ENCODE measurements at regions not wholly inside any gene's neighbourhood (a gene's known extent, or its start where the extent isn't known, plus 50 kb on each side); places are given as distances from the start of the nearest gene placed in this dataset.
"Not testable (repeated sequence)": the region's sequence is repeated elsewhere in the genome, so short reads cannot be mapped to it uniquely, and the experiment has no call there.

GRCh38 chr5:51686622-51687021 is 303.4 kb downstream of the ISL1 start:
- no peak for TF ChIP-seq CTCF (IDR thresholded peaks at IDR 0.05; ENCODE audit: insufficient read depth, low read length, missing control alignments)
- ChIA-PET POLR2A (no interaction called here), CTCF (no interaction called here)

GRCh38 chr5:51691538-51692079 is 308.4 kb downstream of the ISL1 start:
- H3K4me3 ChIP-seq (ENCODE audit: low read depth, low read length), result no peak overlapping the region
- TF ChIP-seq CTCF (IDR thresholded peaks at IDR 0.05; ENCODE audit: insufficient read depth, low read length, missing control alignments), result no peak
- CTCF ChIA-PET, result no interaction called here
- DNase-seq (ENCODE audit: low read depth, low spot score), result no peak
- POLR2A ChIA-PET, result no interaction called here

More at GRCh38 chr5:51686622-51687021, 303.4 kb downstream of the ISL1 start:
- no peak for DNase-seq (ENCODE audit: low read depth, low spot score)
- H3K4me3 ChIP-seq (ENCODE audit: low read depth, low read length), result no peak overlapping the region

- CTCF ChIA-PET, result no interaction called here
- no peak for DNase-seq (ENCODE audit: low read depth, low spot score)
- POLR2A ChIA-PET, result no interaction called here
- H3K4me3 ChIP-seq (ENCODE audit: low read depth, low read length), result no peak overlapping the region
- TF ChIP-seq CTCF (IDR thresholded peaks at IDR 0.05; ENCODE audit: insufficient read depth, low read length, missing control alignments), result no peak
Measured at GRCh38 chr5:51694826-51695225, 311.6 kb downstream of the ISL1 start.

GRCh38 chr5:51696122-51696521 is 312.9 kb downstream of the ISL1 start:
- no peak for TF ChIP-seq CTCF (IDR thresholded peaks at IDR 0.05; ENCODE audit: insufficient read depth, low read length, missing control alignments)
- no peak for DNase-seq (ENCODE audit: low read depth, low spot score)
- no peak overlapping the region for H3K4me3 ChIP-seq (ENCODE audit: low read depth, low read length)
- ChIA-PET CTCF (no interaction called here), POLR2A (no interaction called here)

GRCh38 chr5:51702046-51702445 is 318.8 kb downstream of the ISL1 start:
- POLR2A ChIA-PET, result interaction anchor here (0.6 kb wide), 1 partner anchor 360 kb away, joined by 3 read pairs; no protein-coding TSS in a partner anchor
- H3K4me3 ChIP-seq (ENCODE audit: low read depth, low read length); DNase-seq (ENCODE audit: low read depth, low spot score); CTCF ChIA-PET: not testable (repeated sequence)

- DNase-seq (ENCODE audit: low read depth, low spot score), result no peak
- POLR2A ChIA-PET, result no interaction called here
- no peak for TF ChIP-seq CTCF (IDR thresholded peaks at IDR 0.05; ENCODE audit: insufficient read depth, low read length, missing control alignments)
- no peak overlapping the region for H3K4me3 ChIP-seq (ENCODE audit: low read depth, low read length)
- CTCF ChIA-PET, result no interaction called here
Measured at GRCh38 chr5:51712201-51712600, 329.0 kb downstream of the ISL1 start.

GRCh38 chr5:51715445-51715844 is 332.2 kb downstream of the ISL1 start:
- DNase-seq (ENCODE audit: low read depth, low spot score); H3K4me3 ChIP-seq (ENCODE audit: low read depth, low read length); POLR2A ChIA-PET; CTCF ChIA-PET: not testable (repeated sequence)
